ENCODE measurements at regions not wholly inside any gene's neighbourhood (a gene's known extent, or its start where the extent isn't known, plus 50 kb on each side); places are given as distances from the start of the nearest gene placed in this dataset.

DNA sequence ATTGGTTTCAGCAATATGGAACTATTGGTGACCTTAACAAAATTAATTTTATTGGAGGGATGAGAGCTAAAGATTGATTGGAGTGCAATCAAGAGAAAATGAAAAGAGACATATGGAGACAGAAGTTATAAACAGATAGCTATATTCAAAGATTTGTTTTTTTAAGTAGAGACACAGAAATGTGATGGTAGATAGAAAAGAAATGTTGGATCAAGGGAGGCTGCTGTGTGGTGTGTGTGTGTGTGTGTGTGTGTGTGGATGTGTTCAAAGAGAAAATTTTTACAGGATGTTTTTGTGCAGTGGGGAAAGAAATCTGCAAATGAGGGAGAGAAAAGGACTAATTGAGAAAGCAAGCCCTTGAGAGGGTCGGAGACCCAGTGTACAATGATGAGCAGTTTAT, 249.5 kb upstream of the SPHKAP start:
- TF ChIP-seq EZH2 (IDR thresholded peaks at IDR 0.05; ENCODE audit: borderline replicate concordance): no peak
- TF ChIP-seq, protein P1, sequence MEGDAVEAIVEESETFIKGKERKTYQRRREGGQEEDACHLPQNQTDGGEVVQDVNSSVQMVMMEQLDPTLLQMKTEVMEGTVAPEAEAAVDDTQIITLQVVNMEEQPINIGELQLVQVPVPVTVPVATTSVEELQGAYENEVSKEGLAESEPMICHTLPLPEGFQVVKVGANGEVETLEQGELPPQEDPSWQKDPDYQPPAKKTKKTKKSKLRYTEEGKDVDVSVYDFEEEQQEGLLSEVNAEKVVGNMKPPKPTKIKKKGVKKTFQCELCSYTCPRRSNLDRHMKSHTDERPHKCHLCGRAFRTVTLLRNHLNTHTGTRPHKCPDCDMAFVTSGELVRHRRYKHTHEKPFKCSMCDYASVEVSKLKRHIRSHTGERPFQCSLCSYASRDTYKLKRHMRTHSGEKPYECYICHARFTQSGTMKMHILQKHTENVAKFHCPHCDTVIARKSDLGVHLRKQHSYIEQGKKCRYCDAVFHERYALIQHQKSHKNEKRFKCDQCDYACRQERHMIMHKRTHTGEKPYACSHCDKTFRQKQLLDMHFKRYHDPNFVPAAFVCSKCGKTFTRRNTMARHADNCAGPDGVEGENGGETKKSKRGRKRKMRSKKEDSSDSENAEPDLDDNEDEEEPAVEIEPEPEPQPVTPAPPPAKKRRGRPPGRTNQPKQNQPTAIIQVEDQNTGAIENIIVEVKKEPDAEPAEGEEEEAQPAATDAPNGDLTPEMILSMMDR (IDR thresholded peaks at IDR 0.05; ENCODE audit: poor library complexity): no peak
